CD14-positive monocyte (primary cell): ENCODE measurements at regions not wholly inside any gene's neighbourhood (a gene's known extent, or its start where the extent isn't known, plus 50 kb on each side); places are given as distances from the start of the nearest gene placed in this dataset.

Experiments used
- DNase-seq, 3 donors: peaks; one replicate each; pipeline ENCODE4 v3.0.0-alpha.2; 2011 to 2022
- H2AFZ ChIP-seq: 2 replicates; pipeline ENCODE4 v1.6.0; 2012; ENCODE audit warnings: mild to moderate bottlenecking, low read depth, low read length, inconsistent platforms; ENCODE audit not compliant: insufficient read depth, poor library complexity, severe bottlenecking
- H3K27ac ChIP-seq, 2 donors: 1 replicate in 1 of 2; 2 replicates in 1 of 2; pipeline ENCODE4 v1.5.1; 2012 to 2013; ENCODE audit warnings: low read length in 2 of 2, control low read depth in 1 of 2, inconsistent platforms in 1 of 2, low read depth in 1 of 2, mild to moderate bottlenecking in 1 of 2
- H3K27me3 ChIP-seq, 2 donors: one replicate each; pipeline versions ENCODE4 v1.6.0 to v1.6.1; 2011 to 2013; ENCODE audit warnings: low read length in 2 of 2; ENCODE audit not compliant: control insufficient read depth in 2 of 2, insufficient read depth in 2 of 2
- H3K36me3 ChIP-seq, 2 donors: replicated peaks in 1 of 2; 1 replicate in 1 of 2; 2 replicates in 1 of 2; pipeline versions ENCODE4 v1.5.1 to v1.6.1; 2012 to 2013; ENCODE audit warnings: low read length in 2 of 2, control low read depth in 1 of 2, inconsistent platforms in 1 of 2, mild to moderate bottlenecking in 1 of 2; ENCODE audit not compliant: insufficient read depth in 2 of 2, control insufficient read depth in 1 of 2
- H3K4me1 ChIP-seq, 2 donors: 1 replicate in 1 of 2; 2 replicates in 1 of 2; pipeline versions ENCODE4 v1.5.1 to v1.6.1; 2012 to 2013; ENCODE audit warnings: low read length in 2 of 2, control low read depth in 1 of 2, inconsistent platforms in 1 of 2, mild to moderate bottlenecking in 1 of 2, moderate library complexity in 1 of 2; ENCODE audit not compliant: insufficient read depth in 2 of 2, control insufficient read depth in 1 of 2
- H3K4me2 ChIP-seq: replicated peaks from 2 replicates; pipeline ENCODE3; 2012; ENCODE audit warnings: low read length, moderate library complexity, mild to moderate bottlenecking; ENCODE audit not compliant: poor library complexity, severe bottlenecking; ENCODE audit errors: extremely low read depth
- H3K4me3 ChIP-seq, 3 experiments: fragments of 200-600 bp in 1 of 3; sonication (generic) in 1 of 3; replicated peaks in 1 of 3; 1 replicate in 2 of 3; 2 replicates in 1 of 3; pipeline ENCODE4 v1.5.1; 2011 to 2013; ENCODE audit warnings: low read length in 3 of 3, mild to moderate bottlenecking in 3 of 3, control low read depth in 2 of 3, low read depth in 2 of 3, inconsistent platforms in 1 of 3, moderate library complexity in 1 of 3
- H3K79me2 ChIP-seq: 2 replicates; pipeline ENCODE4 v1.6.0; 2012; ENCODE audit warnings: mild to moderate bottlenecking, control low read depth, inconsistent platforms, low read length, moderate library complexity; ENCODE audit not compliant: insufficient read depth
- H3K9ac ChIP-seq: 2 replicates; pipeline ENCODE4 v1.6.0; 2017; ENCODE audit warnings: low read length, mild to moderate bottlenecking; ENCODE audit not compliant: insufficient read depth, poor library complexity, severe bottlenecking
- H3K9me3 ChIP-seq, 2 donors: replicated peaks in 1 of 2; 1 replicate in 1 of 2; 2 replicates in 1 of 2; pipeline versions ENCODE4 v1.5.1 to v1.6.1; 2012 to 2013; ENCODE audit warnings: low read length in 2 of 2, control low read depth in 1 of 2; ENCODE audit not compliant: control insufficient read depth in 1 of 2, insufficient read depth in 1 of 2
- H4K20me1 ChIP-seq: 2 replicates; pipeline ENCODE4 v1.6.0; 2012; ENCODE audit warnings: mild to moderate bottlenecking, low read length, control low read depth, moderate library complexity; ENCODE audit not compliant: insufficient read depth
- H3K27ac Mint-ChIP-seq, 7 donors: one replicate each; pipeline ENCODE4 v1.8.0; 2020; ENCODE audit warnings: mild to moderate bottlenecking in 7 of 7, mixed read lengths in 7 of 7, moderate library complexity in 6 of 7, inconsistent platforms in 2 of 7
- H3K27me3 Mint-ChIP-seq, 3 donors: one replicate each; pipeline ENCODE4 v1.8.0; 2021 to 2022; ENCODE audit warnings: low read depth in 3 of 3, mild to moderate bottlenecking in 3 of 3, mixed read lengths in 3 of 3, moderate library complexity in 3 of 3, inconsistent platforms in 1 of 3
- H3K36me3 Mint-ChIP-seq, 2 donors: one replicate each; pipeline ENCODE4 v1.8.0; 2020; ENCODE audit warnings: mixed read lengths in 2 of 2, inconsistent platforms in 1 of 2, mild to moderate bottlenecking in 1 of 2
- H3K4me1 Mint-ChIP-seq: one replicate; pipeline ENCODE4 v1.8.0; 2020; ENCODE audit warnings: mild to moderate bottlenecking, mixed read lengths
- H3K4me3 Mint-ChIP-seq, 2 donors: one replicate each; pipeline ENCODE4 v1.8.0; 2020; ENCODE audit warnings: mild to moderate bottlenecking in 2 of 2, mixed read lengths in 2 of 2, moderate library complexity in 1 of 2
- H3K9me3 Mint-ChIP-seq, 7 donors: one replicate each; pipeline ENCODE4 v1.8.0; 2020 to 2022; ENCODE audit warnings: mixed read lengths in 7 of 7, mild to moderate bottlenecking in 6 of 7, moderate library complexity in 6 of 7, inconsistent platforms in 2 of 7
- WGBS: methylation state at CpG from one replicate; pipeline ENCODE4 v1.1.5; 2013; ENCODE audit warnings: missing lambda C conversion rate; ENCODE audit not compliant: insufficient coverage; 5-methylcytosine and 5-hydroxymethylcytosine counted together
- intact Hi-C, 2 donors: fragments of 100-400 bp; cut with micrococcal nuclease; formaldehyde crosslinking; loops; one replicate each; pipeline versions ENCODE4 v1.15.0 to v1.15.1; 2023
- TF ChIP-seq, protein P1 (sequence below): fragments of 200-600 bp; IDR thresholded peaks from one replicate; pipeline ENCODE4 v1.8.0; 2022; ENCODE audit warnings: antibody characterized with exemption, mild to moderate bottlenecking

GRCh38 chr10:60508831-60509230, 119.2 kb upstream of the ANK3 start:
- no peaks in the 10 kb centered on the region for H3K27me3 Mint-ChIP-seq
- Histone ChIP-seq H3K36me3 (no peaks in the 10 kb centered on the region), H3K27ac (no peak overlapping the region), H3K9ac (no peak overlapping the region), H2AFZ (no peak overlapping the region), H3K4me1 (no peaks in the 10 kb centered on the region), H4K20me1 (no peaks in the 10 kb centered on the region), H3K9me3 (no peaks in the 10 kb centered on the region), H3K4me2 (no peak overlapping the region), H3K79me2 (no peaks in the 10 kb centered on the region), H3K4me3 (no peak overlapping the region), H3K27me3 (no peaks in the 10 kb centered on the region)
- intact Hi-C loops = no loop called here
- no peak overlapping the region for H3K27ac Mint-ChIP-seq
- 100% methylated on average over 1 of the region's 2 CpGs for WGBS
- H3K4me1 Mint-ChIP-seq = peaks cover 4% of the 10 kb centered on the region
- DNase-seq = no peak
- TF ChIP-seq, protein P1, sequence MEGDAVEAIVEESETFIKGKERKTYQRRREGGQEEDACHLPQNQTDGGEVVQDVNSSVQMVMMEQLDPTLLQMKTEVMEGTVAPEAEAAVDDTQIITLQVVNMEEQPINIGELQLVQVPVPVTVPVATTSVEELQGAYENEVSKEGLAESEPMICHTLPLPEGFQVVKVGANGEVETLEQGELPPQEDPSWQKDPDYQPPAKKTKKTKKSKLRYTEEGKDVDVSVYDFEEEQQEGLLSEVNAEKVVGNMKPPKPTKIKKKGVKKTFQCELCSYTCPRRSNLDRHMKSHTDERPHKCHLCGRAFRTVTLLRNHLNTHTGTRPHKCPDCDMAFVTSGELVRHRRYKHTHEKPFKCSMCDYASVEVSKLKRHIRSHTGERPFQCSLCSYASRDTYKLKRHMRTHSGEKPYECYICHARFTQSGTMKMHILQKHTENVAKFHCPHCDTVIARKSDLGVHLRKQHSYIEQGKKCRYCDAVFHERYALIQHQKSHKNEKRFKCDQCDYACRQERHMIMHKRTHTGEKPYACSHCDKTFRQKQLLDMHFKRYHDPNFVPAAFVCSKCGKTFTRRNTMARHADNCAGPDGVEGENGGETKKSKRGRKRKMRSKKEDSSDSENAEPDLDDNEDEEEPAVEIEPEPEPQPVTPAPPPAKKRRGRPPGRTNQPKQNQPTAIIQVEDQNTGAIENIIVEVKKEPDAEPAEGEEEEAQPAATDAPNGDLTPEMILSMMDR = no peak
- no peak overlapping the region for H3K4me3 Mint-ChIP-seq
- no peaks in the 10 kb centered on the region for H3K36me3 Mint-ChIP-seq
- H3K9me3 Mint-ChIP-seq = no peaks in the 10 kb centered on the region

DNA sequence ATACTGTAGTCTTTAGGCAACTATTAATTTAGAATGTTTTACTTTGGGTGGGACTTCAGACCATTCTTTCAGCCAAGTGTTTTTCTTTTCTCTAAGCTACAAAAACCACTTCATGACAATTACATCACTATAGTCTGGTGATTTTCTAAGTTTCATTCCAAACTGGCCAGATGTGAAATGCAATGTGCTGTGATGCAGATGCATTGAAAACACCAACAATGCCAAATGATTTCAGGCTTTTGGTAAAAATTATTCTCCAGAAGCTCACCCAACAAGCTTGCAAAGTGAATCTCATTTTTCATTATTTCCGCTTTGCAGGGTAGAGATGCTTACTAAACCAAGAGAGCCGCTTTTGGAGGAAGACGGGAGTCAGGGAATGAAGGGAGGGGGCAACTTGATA, 118.4 kb upstream of the ANK3 start:
- Histone ChIP-seq H2AFZ (no peak overlapping the region), H3K4me2 (no peak overlapping the region), H3K9me3 (no peaks in the 10 kb centered on the region), H3K27ac (no peak overlapping the region), H3K9ac (no peak overlapping the region), H3K4me3 (no peak overlapping the region), H3K36me3 (no peaks in the 10 kb centered on the region), H3K4me1 (no peaks in the 10 kb centered on the region), H3K27me3 (no peaks in the 10 kb centered on the region), H4K20me1 (no peaks in the 10 kb centered on the region), H3K79me2 (no peaks in the 10 kb centered on the region)
- H3K27ac Mint-ChIP-seq = no peak overlapping the region
- DNase-seq = no peak
- no peaks in the 10 kb centered on the region for H3K36me3 Mint-ChIP-seq
- WGBS = no CpG with 5 or more reads among the region's 3 CpGs
- H3K27me3 Mint-ChIP-seq = no peaks in the 10 kb centered on the region
- TF ChIP-seq, protein P1 = no peak
- no peaks in the 10 kb centered on the region for H3K9me3 Mint-ChIP-seq
- intact Hi-C loops = no loop called here
- H3K4me1 Mint-ChIP-seq = no peaks in the 10 kb centered on the region
- no peak overlapping the region for H3K4me3 Mint-ChIP-seq
